ENCODE measurements at regions not wholly inside any gene's neighbourhood (a gene's known extent, or its start where the extent isn't known, plus 50 kb on each side); places are given as distances from the start of the nearest gene placed in this dataset.

GRCh38 chr22:48352086-48352911 lies 1475.4 kb downstream of the BRD1 start:
- DNase-seq = no peak

- DNase-seq = no peak
These were observed 1476.1 kb downstream of the BRD1 start for GRCh38 chr22:48351376-48352085.

GRCh38 chr22:48350456-48350855 lies 1477.2 kb downstream of the BRD1 start:
- DNase-seq = no peak

DNA sequence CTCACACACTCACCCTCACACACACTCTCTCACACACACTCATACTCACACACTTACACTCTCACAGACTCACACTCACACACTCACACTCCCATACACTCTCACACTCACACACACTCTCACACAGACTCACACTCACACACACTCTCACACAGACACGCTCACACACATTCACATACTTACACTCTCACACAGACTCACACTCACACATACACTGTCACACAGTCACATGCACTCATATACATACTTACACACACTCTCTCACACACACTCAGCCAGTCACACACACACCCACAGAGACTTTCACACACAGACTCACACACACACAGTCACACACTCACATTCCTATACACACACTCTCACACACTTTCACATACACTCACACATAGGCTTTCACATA lies 1478.8 kb downstream of the BRD1 start:
- no peak for DNase-seq

DNA sequence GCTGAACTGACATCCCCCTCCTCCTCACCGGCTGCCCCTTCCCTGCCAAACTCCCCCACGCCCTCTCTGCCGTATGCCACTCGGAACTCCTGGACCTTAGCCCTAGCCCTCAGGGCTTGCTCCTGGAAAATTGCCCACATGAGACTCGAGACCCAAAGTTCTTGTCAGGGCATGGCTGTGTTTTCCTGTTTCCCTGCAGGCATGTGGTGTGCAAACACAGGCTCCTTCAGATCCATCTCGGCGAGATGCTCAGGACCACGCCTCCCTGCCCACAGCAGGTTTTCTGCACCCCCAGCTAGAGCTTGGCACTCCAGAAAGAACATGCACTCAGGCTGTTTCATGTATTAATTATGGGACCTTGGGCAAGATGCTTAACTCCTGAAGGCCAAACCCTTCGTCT lies 1480.4 kb downstream of the BRD1 start:
- no peak for DNase-seq

- no peak for DNase-seq
These were observed 1480.8 kb downstream of the BRD1 start for GRCh38 chr22:48346911-48347310.

DNA sequence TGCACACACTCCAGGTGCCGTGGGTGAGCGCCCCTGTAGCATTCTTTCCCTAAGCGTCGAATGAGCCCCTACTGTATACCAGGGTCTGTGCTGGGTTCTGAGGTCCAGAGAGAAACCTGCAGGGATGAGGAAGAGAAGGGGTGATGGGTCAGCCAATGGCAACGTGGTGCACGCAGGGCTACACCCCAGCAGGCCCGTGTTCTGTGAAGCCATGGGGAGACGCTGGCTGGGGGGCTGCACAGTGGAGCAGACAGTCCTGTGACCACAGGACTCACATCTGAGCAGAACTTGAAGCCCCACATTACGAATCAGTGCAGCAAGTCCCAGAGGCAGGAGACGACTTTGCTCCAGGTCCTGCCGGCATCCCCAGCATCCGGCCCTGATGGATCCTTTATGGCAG lies 1481.4 kb downstream of the BRD1 start:
- DNase-seq = no peak

GRCh38 chr22:48345631-48346030 lies 1482.0 kb downstream of the BRD1 start:
- no peak for DNase-seq

DNA sequence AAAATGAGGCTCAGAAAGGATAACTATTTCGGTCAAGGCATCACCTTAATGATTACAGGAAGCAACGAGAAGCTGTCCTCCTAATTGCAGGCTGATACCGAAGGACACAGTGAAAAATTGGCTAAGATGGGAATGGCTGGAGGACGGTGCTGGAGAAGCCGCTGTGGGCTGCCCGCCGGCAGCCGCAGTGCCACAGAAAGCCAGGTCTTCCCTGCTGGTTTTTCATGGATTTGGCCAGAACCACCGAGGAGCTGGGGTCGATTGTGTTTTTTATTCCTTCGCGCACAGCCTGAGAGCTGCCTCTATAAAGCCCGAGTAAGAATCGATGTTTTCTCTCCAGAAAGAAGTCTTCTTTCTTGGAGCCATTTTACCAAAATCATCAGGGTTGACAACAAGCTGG lies 1484.2 kb downstream of the BRD1 start:
- DNase-seq = no peak

DNA sequence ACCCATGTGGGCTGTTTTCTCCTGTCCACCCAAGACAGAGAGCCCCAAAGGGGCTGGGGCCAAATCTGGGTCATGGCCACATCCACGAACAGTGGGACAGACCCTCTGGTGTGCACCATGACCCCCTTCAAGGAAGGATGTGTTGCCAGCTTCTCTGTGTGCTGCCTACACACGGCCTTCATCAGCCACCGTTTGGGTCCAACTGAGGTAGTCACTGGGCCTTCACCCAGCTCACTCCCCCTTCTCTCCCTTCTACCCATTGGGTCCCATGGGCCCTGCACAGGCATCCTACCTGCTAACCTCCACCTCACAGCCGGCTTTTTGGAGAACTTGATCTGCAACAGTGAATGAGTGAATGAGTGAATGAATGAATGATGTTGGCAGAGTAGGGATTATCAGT lies 1484.9 kb downstream of the BRD1 start:
- DNase-seq = no peak

DNA sequence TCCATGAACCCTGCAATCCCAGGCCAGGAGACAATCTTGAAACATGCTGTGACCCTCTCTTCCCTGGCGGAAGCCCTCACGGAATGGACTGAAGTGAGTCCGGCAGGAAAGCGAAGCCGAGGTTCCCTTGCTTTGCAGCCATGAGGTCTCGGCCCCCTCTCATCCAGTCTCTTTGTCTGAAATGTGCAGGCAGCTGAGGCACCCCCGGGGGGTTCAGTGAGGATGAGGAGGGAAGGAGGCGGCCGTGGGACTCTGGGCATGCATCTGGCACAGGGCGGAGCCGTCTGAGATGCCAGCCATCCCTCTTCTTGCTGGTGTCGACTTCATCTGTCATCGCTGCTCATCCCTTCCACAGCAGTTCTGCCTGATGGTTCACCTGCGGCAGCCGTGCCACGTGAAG lies 1485.7 kb downstream of the BRD1 start:
- no peak for DNase-seq

GRCh38 chr22:48340727-48341709 lies 1486.7 kb downstream of the BRD1 start:
- no peak for DNase-seq

DNA sequence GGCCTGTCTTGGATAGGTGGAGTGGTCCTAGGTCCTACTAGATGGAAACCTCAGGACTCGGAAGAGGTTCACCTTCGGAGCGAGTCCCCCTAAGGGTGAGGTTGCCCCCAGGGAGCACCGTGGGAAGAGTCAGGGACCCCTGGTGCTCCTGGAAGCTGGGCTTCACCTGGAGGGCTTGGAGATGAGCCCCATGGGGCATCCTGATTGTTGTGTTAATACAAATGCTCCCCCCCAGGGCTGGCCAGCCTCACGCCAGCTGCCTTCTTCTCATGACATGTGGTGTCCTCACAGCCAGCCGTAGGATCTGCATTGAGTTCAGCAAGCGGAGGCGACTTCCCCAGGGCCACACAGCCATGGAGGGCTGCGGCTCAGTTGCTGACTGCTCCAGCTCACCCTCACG lies 1487.5 kb downstream of the BRD1 start:
- no peak for DNase-seq

DNA sequence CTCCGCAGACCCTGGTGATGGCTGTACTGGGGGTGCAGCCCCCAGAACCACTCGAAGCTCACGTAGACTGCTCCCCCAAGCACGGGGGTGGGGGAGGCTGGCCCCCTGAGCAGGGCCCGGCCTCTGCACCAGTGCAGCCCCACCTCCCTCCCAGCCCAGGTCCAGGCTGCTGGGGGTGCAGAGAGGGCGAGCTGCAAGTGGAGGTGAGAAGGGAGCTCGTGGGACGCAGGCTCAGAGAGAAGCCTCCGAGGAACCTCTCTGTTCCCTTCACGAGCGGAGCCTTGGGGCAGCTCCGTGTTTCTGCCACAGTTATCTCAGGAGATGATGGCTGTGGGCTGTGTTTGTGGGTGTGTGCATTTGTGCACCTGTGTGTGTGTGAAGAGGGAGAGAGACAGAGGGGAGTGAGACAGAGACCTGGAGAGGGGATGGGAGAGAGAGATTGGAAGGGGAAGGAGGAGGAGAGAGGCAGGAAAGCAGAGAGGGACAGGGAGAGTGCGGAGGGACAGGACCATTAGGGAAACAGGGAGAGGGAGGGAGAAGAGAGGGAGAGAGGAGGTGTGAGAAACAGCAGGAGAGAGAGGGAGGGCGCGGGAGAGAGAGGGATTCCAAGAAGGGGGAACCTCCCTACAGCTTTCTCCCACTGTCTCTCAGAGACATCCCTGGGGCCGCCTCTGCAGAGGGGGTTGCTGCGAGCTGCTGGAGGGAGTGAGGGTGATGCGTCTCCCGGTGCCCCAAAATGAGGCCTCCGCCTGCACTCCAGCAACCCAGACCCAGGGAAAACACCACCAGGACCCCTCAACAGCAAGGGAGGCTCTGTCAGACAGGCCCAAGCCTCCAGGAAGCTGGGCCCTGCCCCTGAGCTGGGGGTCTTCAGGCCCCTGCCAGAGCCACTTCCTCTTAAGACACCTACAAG lies 1488.6 kb downstream of the BRD1 start:
- DNase-seq = no peak

DNA sequence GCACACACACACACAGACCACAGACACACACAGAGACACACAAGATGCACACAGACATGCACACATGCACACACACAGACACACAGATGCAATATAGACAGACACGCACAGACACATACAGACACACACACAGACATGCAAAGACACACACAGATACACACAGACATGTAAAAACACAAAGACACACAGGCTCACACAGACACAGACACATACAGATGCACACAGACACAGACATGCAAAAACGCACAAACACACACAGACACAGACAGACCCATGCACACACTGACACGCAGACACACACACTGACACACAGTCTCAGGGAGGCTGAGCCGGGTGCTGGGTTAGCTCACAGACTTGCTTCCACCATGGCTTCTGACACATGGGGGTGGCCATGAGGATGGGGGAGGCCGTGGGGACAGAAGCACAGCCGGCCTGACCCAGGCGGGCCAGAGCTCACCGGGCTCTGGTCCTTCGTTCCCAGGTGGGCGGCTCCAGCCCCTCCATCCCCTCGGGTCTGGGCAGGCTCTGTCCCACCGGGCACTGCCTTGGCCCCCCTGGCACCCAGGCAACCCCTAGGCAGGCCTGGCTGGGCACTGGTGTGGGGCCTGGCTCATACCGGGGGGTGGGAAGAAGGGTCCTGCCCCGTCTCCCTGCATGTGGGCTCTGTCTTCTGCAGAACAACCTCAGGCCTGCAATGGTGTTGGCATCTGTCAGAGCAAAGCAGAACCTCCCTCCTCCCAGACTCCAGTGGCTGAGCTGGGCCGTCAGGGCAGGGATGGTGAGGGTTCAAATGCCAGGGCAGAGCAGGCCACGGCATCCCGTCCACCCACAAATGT lies 1489.5 kb downstream of the BRD1 start:
- DNase-seq = no peak

- DNase-seq = no peak
These were observed 1491.2 kb downstream of the BRD1 start for GRCh38 chr22:48336339-48337060.

- no peak for DNase-seq
These were observed 1492.1 kb downstream of the BRD1 start for GRCh38 chr22:48335442-48336139.

DNA sequence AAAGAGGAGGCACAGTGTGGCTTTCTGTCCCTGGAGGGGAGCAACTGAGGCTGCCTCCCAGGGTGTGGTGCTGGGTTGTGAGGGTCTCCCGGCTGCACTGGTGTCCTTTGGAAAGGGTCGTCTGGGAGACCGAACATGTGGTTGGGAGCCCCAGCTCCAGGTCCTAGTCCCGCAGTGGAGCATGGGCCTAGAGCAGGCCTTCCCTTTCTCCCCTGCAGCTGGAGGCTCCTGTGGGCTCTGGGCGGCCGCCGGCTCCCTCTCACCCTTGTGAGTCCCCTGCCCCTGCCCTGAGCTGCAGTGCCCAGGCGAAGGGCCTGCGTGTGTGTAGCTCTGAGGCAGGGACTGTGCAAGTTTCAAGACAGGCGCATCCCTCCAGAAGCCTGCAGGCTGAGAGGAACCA lies 1492.7 kb downstream of the BRD1 start:
- no peak for DNase-seq

- no peak for DNase-seq
These were observed 1493.6 kb downstream of the BRD1 start for GRCh38 chr22:48333816-48334735.
